ENCODE measurements at regions not wholly inside any gene's neighbourhood (a gene's known extent, or its start where the extent isn't known, plus 50 kb on each side); places are given as distances from the start of the nearest gene placed in this dataset.
"Not testable (repeated sequence)": the region's sequence is repeated elsewhere in the genome, so short reads cannot be mapped to it uniquely, and the experiment has no call there.

DNA sequence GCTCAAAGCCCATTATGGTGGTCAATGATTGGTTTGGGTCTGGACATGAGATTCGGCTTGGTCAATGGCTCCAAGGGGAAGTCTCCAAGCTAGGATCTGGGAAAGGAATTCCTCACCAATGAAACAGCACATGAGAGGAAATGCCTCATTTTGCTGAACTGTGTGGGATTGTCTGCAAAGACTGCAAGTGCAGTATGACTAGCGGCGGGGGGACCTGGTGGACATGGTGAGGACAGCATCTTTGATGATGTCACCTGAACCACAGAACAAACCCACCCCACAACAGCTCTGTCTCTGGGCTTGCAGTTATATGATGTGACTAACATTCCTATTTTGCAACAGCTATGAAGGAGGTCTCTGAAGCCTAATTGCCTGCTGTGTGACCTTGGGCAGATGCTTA is 50.6 kb upstream of the NKD1 start:
- no peak overlapping the region for H3K4me3 ChIP-seq (ENCODE audit: low read depth in 1 of 2, low read length in 2 of 2)
- H3K4me1 ChIP-seq (ENCODE audit: insufficient read depth, low read length), result peaks cover 11% of the 10 kb centered on the region
- no peaks in the 10 kb centered on the region for H3K27me3 ChIP-seq (ENCODE audit: control insufficient read depth in 1 of 2, insufficient read depth in 2 of 2, low read length in 2 of 2)
- no peaks in the 10 kb centered on the region for H3K36me3 ChIP-seq (ENCODE audit: insufficient read depth, low read length)
- no peaks in the 10 kb centered on the region for H3K9me3 ChIP-seq (ENCODE audit: low read length)
- H3K27ac ChIP-seq (ENCODE audit: low read depth, low read length), result no peak overlapping the region
- no peak overlapping the region for H3K9ac ChIP-seq (ENCODE audit: low read length)

DNA sequence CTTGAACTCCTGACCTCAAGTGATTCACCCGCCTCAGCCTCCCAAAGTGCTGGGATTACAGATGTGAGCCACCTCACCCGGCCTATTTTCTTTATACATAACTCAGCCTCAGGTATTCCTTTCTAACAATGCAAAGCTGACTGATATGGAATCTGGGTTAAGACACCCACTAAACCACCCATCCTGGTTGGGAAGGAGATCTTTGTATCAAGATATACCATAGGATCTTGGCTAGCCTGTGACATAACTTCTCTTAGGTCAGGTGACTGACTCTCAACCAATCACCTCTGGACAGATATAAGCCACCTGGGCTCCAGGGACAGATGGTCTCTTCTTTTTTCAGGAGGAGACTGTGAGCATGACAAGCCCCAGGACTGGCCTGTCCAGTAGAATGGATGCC is 51.2 kb upstream of the NKD1 start:
- H3K27ac ChIP-seq (ENCODE audit: low read depth, low read length), result no peak overlapping the region
- no peaks in the 10 kb centered on the region for H3K27me3 ChIP-seq (ENCODE audit: control insufficient read depth in 1 of 2, insufficient read depth in 2 of 2, low read length in 2 of 2)
- no peak overlapping the region for H3K4me3 ChIP-seq (ENCODE audit: low read depth in 1 of 2, low read length in 2 of 2)
- H3K9me3 ChIP-seq (ENCODE audit: low read length), result no peaks in the 10 kb centered on the region
- no peaks in the 10 kb centered on the region for H3K36me3 ChIP-seq (ENCODE audit: insufficient read depth, low read length)
- H3K4me1 ChIP-seq (ENCODE audit: insufficient read depth, low read length), result peaks cover 11% of the 10 kb centered on the region
- no peak overlapping the region for H3K9ac ChIP-seq (ENCODE audit: low read length)

DNA sequence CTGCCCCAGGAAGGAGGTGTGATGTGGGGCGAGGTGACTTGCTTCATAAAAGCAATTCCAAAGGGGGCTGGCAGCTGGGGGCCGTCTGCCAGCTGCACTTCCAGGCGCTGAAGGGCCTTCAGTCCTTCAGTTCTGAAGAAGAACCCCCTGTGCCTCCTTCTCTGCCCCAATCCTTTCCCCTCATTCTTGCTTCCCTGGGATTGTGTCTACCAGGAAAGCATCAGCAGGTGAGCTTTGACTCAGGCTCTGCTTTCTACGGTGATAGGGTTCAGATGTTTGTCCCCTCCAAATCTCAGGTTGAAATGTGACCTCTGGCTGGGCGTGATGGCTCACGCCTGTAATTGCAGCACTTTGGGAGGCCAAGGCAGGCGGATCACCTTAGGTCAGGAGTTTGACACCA is 52.5 kb upstream of the NKD1 start:
- H3K4me3 ChIP-seq (ENCODE audit: low read depth in 1 of 2, low read length in 2 of 2), result no peak overlapping the region
- H3K27ac ChIP-seq (ENCODE audit: low read depth, low read length), result no peak overlapping the region
- no peaks in the 10 kb centered on the region for H3K36me3 ChIP-seq (ENCODE audit: insufficient read depth, low read length)
- H3K9me3 ChIP-seq (ENCODE audit: low read length), result no peaks in the 10 kb centered on the region
- H3K4me1 ChIP-seq (ENCODE audit: insufficient read depth, low read length), result peaks cover 11% of the 10 kb centered on the region
- no peak overlapping the region for H3K9ac ChIP-seq (ENCODE audit: low read length)
- no peaks in the 10 kb centered on the region for H3K27me3 ChIP-seq (ENCODE audit: control insufficient read depth in 1 of 2, insufficient read depth in 2 of 2, low read length in 2 of 2)

DNA sequence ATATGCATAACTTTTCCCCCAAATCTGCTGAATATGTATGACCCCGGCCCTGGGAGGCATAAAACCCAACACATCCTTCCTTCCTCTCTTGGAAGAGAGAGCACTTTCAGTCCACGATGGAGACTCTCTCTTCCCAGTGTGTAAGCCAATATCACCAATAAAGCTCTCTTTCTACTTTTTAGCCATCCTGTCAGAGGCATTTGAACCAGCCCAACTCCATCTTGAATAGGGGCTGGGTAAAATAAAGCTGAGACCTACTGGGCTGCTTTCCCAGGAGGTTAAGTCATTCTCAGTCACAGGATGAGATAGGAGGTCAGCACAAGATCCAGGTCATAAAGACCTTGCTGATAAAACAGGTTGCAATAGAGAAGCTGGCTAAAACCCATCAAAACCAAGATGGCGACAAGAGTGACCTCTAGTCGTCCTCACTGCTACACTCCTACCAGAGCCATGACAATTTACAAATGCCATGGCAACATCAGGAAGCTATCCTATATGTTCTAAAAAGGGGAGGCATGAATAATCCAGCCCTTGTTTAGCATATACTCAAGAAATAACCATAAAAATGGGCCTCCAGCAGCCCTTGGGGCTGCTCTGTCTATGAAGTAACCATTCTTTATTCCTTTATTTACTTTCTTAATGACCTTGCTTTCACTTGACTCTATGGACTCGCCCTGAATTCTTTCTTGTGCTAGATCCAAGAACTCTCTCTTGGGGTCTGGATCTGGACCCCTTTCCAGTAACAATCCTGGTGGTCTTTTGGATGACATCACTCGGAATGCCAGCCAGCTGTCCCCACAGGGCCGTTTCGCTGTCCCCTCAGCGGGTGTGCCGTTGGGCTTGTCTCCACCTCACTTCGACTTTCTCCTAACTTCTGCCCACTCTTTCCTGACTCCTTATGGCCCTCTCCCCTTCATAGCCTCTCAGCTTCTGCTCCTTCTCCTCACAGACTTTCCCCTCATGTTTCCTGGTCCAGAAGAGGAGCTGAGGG is 53.4 kb upstream of the NKD1 start:
- H3K27me3 ChIP-seq (ENCODE audit: control insufficient read depth in 1 of 2, insufficient read depth in 2 of 2, low read length in 2 of 2), result no peaks in the 10 kb centered on the region
- H3K36me3 ChIP-seq (ENCODE audit: insufficient read depth, low read length), result no peaks in the 10 kb centered on the region
- H3K9ac ChIP-seq (ENCODE audit: low read length), result no peak overlapping the region
- peaks cover 11% of the 10 kb centered on the region for H3K4me1 ChIP-seq (ENCODE audit: insufficient read depth, low read length)
- H3K27ac ChIP-seq (ENCODE audit: low read depth, low read length), result no peak overlapping the region
- H3K4me3 ChIP-seq (ENCODE audit: low read depth in 1 of 2, low read length in 2 of 2), result no peak overlapping the region
- no peaks in the 10 kb centered on the region for H3K9me3 ChIP-seq (ENCODE audit: low read length)

DNA sequence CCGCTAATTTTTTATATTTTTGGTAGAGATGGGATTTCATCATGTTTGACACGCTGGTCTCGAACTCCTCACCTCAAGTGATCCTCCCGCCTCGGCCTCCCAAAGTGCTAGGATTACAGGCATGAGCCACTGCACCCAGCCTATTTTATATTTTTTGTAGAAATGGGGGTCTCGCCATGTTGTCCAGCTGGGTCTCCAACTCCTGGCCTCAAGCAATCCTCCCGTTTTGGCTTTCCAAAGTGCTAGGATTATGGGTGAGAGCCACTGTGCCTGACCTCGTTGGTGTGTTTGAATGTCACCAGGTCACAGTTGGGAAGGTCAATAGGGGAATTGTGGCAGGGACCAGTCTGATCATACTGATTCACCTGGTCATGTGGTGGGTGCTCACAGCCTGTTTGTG is 56.7 kb upstream of the NKD1 start:
- H3K9me3 ChIP-seq (ENCODE audit: low read length), result no peaks in the 10 kb centered on the region
- no peak overlapping the region for H3K4me3 ChIP-seq (ENCODE audit: low read depth in 1 of 2, low read length in 2 of 2)
- H3K36me3 ChIP-seq (ENCODE audit: insufficient read depth, low read length), result no peaks in the 10 kb centered on the region
- H3K4me1 ChIP-seq (ENCODE audit: insufficient read depth, low read length), result no peaks in the 10 kb centered on the region
- no peak overlapping the region for H3K27ac ChIP-seq (ENCODE audit: low read depth, low read length)
- H3K27me3 ChIP-seq (ENCODE audit: control insufficient read depth in 1 of 2, insufficient read depth in 2 of 2, low read length in 2 of 2), result no peaks in the 10 kb centered on the region
- no peak overlapping the region for H3K9ac ChIP-seq (ENCODE audit: low read length)

DNA sequence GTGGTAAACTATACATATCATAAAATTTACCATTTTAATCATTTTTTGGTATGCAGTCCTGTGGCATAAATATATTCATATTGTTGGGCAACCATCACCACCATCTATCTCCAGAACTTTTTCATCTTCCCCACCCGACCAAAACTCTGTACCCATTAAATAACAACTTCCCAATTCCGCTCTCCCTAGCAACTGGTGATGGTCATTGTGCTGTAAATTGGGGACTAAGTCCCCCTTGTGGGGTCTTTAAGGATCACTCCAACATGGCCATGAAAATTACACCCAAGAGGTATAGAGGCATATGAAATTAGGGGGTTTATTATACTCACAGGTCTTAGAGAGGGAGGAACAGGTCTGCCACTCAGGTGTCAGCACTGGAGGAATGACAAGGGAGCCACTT is 57.4 kb upstream of the NKD1 start:
- H3K36me3 ChIP-seq (ENCODE audit: insufficient read depth, low read length), result no peaks in the 10 kb centered on the region
- H3K9me3 ChIP-seq (ENCODE audit: low read length), result no peaks in the 10 kb centered on the region
- no peak overlapping the region for H3K4me3 ChIP-seq (ENCODE audit: low read depth in 1 of 2, low read length in 2 of 2)

DNA sequence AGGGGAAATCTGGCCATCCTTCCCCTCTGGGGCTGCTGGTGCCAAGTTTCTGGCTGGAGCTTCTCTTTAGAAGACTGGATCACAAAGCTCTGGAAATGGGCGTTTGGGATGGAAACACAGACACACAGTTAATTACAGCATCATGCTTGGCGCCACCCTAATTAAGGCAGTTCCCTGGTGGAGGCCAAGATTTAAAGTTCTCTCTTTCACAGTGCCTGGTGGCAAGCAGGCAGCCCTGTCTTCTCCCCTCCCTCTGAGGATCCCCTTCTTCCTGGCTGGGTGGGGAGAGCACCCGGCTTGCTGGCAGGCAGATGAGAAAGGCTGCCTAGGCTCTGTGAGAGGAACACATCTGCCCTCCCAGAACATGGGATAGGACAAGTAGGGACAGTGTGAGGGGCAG is 59.0 kb upstream of the NKD1 start:
- Histone ChIP-seq H3K9me3 (ENCODE audit: low read length) (no peaks in the 10 kb centered on the region), H3K36me3 (ENCODE audit: insufficient read depth, low read length) (no peaks in the 10 kb centered on the region), H3K9ac (ENCODE audit: low read length) (no peak overlapping the region), H3K27me3 (ENCODE audit: control insufficient read depth in 1 of 2, insufficient read depth in 2 of 2, low read length in 2 of 2) (no peaks in the 10 kb centered on the region), H3K27ac (ENCODE audit: low read depth, low read length) (no peak overlapping the region), H3K4me3 (ENCODE audit: low read depth in 1 of 2, low read length in 2 of 2) (no peak overlapping the region), H3K4me1 (ENCODE audit: insufficient read depth, low read length) (no peaks in the 10 kb centered on the region)

More for the DNA sequence above, 57.4 kb upstream of the NKD1 start:
- Histone ChIP-seq H3K27me3 (ENCODE audit: control insufficient read depth in 1 of 2, insufficient read depth in 2 of 2, low read length in 2 of 2) (no peaks in the 10 kb centered on the region), H3K4me1 (ENCODE audit: insufficient read depth, low read length) (no peaks in the 10 kb centered on the region), H3K27ac (ENCODE audit: low read depth, low read length) (no peak overlapping the region), H3K9ac (ENCODE audit: low read length) (no peak overlapping the region)

DNA sequence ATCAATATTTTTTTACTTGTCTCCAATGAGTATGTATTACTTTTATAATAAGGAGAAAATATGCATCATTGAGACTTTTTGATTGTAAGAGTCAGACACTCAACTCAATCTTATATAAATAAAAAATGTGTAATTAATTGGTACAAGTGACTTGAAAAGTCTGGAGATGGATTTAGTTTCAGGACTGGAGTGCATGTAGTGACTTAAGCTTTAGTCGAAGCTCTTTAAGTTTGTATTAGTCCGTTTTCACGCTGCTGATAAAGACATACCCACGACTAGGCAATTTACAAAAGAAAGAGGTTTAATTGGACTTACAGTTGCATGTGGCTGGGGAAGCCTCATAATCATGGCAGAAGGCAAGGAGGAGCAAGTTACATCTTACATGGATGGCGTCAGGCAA is 60.7 kb upstream of the NKD1 start:
- H3K27ac ChIP-seq (ENCODE audit: low read depth, low read length), result no peak overlapping the region

DNA sequence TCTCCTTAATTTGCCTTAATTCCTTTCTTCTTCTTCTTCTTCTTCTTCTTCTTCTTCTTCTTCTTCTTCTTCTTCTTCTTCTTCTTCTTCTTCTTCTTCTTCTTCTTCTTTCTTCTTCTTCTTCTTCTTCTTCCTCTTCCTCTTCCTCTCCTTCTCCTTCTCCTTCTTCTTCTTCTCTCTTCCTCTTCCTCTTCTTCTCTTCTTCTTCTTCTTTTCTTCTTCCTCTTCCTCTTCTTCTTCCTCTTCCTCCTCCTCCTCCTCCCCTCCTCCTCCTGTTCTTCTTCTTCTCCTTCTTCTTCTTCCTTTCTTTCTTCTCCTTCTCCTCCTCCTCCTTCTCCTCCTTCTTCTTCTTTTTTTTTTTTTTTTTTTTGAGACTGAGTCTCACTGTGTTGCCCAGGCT is 62.0 kb upstream of the NKD1 start:
- not testable (repeated sequence) for H3K4me1 ChIP-seq (ENCODE audit: insufficient read depth, low read length); H3K4me3 ChIP-seq (ENCODE audit: low read depth in 1 of 2, low read length in 2 of 2); H3K9me3 ChIP-seq (ENCODE audit: low read length); H3K27me3 ChIP-seq (ENCODE audit: control insufficient read depth in 1 of 2, insufficient read depth in 2 of 2, low read length in 2 of 2); H3K36me3 ChIP-seq (ENCODE audit: insufficient read depth, low read length); H3K27ac ChIP-seq (ENCODE audit: low read depth, low read length); H3K9ac ChIP-seq (ENCODE audit: low read length)

More for the DNA sequence above, 60.7 kb upstream of the NKD1 start:
- H3K4me1 ChIP-seq (ENCODE audit: insufficient read depth, low read length), result no peaks in the 10 kb centered on the region
- no peak overlapping the region for H3K4me3 ChIP-seq (ENCODE audit: low read depth in 1 of 2, low read length in 2 of 2)
- no peaks in the 10 kb centered on the region for H3K36me3 ChIP-seq (ENCODE audit: insufficient read depth, low read length)
- H3K9ac ChIP-seq (ENCODE audit: low read length), result no peak overlapping the region
- no peaks in the 10 kb centered on the region for H3K27me3 ChIP-seq (ENCODE audit: control insufficient read depth in 1 of 2, insufficient read depth in 2 of 2, low read length in 2 of 2)
- H3K9me3 ChIP-seq (ENCODE audit: low read length), result no peaks in the 10 kb centered on the region

DNA sequence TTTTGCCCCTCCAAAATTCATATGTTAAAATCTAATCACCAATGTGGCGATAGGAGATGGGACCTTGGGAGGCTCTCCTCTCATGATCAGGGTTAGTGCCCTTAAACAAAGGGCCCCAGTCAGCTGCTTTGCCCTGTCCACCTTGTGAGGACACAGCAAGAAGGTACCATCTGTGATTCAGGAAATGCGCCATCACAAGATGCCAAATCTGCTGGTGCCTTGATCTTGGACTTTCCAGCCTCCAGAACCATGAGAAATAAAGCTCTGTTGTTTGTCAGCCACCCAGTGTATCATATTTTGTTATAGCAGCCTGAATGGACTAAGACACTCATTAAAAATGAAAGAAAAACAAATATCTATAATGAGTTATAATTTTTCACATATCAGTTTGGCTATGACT is 63.0 kb upstream of the NKD1 start:
- Histone ChIP-seq H3K4me1 (ENCODE audit: insufficient read depth, low read length) (no peaks in the 10 kb centered on the region), H3K27ac (ENCODE audit: low read depth, low read length) (no peak overlapping the region), H3K36me3 (ENCODE audit: insufficient read depth, low read length) (no peaks in the 10 kb centered on the region), H3K9me3 (ENCODE audit: low read length) (no peaks in the 10 kb centered on the region), H3K4me3 (ENCODE audit: low read depth in 1 of 2, low read length in 2 of 2) (no peak overlapping the region), H3K9ac (ENCODE audit: low read length) (no peak overlapping the region), H3K27me3 (ENCODE audit: control insufficient read depth in 1 of 2, insufficient read depth in 2 of 2, low read length in 2 of 2) (no peaks in the 10 kb centered on the region)

DNA sequence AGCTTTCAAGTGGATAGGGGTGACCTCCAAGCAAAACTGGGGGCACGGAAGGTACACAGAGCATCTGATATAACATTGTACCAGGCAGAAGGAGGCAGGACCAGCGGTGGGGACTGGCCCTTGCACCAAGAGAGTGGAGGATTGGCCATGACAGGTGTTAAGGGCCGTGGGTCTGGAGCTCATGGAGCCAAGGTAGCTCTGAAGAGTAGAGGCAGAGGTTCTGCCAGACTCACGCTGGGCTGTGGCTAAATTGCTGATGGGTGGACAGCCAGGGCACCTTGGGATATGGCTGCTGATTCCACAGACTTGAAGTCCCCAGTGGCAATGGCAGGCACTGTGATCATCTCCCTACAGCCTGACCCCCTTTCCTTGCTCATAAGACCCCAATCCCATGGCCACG is 65.9 kb upstream of the NKD1 start:
- Histone ChIP-seq H3K36me3 (ENCODE audit: insufficient read depth, low read length) (no peaks in the 10 kb centered on the region), H3K9me3 (ENCODE audit: low read length) (no peaks in the 10 kb centered on the region), H3K9ac (ENCODE audit: low read length) (no peak overlapping the region), H3K27me3 (ENCODE audit: control insufficient read depth in 1 of 2, insufficient read depth in 2 of 2, low read length in 2 of 2) (peaks cover 0 to 7% of the 10 kb centered on the region in 2 donors), H3K27ac (ENCODE audit: low read depth, low read length) (no peak overlapping the region), H3K4me1 (ENCODE audit: insufficient read depth, low read length) (no peaks in the 10 kb centered on the region), H3K4me3 (ENCODE audit: low read depth in 1 of 2, low read length in 2 of 2) (no peak overlapping the region)

DNA sequence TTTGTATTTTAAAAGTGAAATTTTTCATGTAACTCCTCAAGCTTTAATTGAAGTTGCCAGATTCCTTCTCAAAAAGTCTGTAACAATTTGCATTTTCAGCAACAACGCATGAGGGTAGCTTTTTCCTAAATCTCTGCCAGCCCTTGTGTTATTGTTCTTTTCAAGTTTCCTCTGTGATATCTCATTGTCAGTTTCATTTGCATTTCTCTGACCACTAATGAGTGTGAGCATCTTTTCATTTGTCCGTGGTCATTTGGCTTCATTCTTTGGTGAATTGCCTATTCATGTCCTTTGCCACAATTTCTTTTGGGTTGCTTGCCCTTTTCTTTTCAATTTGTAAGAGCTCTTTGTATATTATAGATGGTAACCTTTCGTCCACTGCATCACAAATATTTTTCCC is 68.0 kb upstream of the NKD1 start:
- Histone ChIP-seq H3K27ac (ENCODE audit: low read depth, low read length) (no peak overlapping the region), H3K36me3 (ENCODE audit: insufficient read depth, low read length) (no peaks in the 10 kb centered on the region), H3K4me1 (ENCODE audit: insufficient read depth, low read length) (no peaks in the 10 kb centered on the region), H3K4me3 (ENCODE audit: low read depth in 1 of 2, low read length in 2 of 2) (no peak overlapping the region), H3K27me3 (ENCODE audit: control insufficient read depth in 1 of 2, insufficient read depth in 2 of 2, low read length in 2 of 2) (peaks cover 0 to 7% of the 10 kb centered on the region in 2 donors), H3K9me3 (ENCODE audit: low read length) (no peaks in the 10 kb centered on the region), H3K9ac (ENCODE audit: low read length) (no peak overlapping the region)
